ENCODE measurements at regions not wholly inside any gene's neighbourhood (a gene's known extent, or its start where the extent isn't known, plus 50 kb on each side); places are given as distances from the start of the nearest gene placed in this dataset.
"Not testable (repeated sequence)": the region's sequence is repeated elsewhere in the genome, so short reads cannot be mapped to it uniquely, and the experiment has no call there.

GRCh38 chr6:131490441-131490840 is 82.6 kb upstream of the ARG1 start:
- Mint-ChIP-seq H3K27me3 (peaks cover 12% of the 10 kb centered on the region), H3K27ac (no peak overlapping the region), H3K9me3 (ENCODE audit: insufficient read depth) (no peaks in the 10 kb centered on the region), H3K4me3 (no peak overlapping the region), H3K4me1 (no peaks in the 10 kb centered on the region)
- 75% methylated on average over 1 of the region's 3 CpGs for WGBS (ENCODE audit: insufficient coverage)
- ChIA-PET POLR2A (no interaction called here), CTCF (no interaction called here)
- no peaks in the 10 kb centered on the region for H3K9me3 ChIP-seq (ENCODE audit: control extremely low read depth in 1 of 3, control insufficient read depth in 2 of 3, insufficient read depth in 1 of 3, low read length in 2 of 3)
- intact Hi-C loops (cut with micrococcal nuclease), result no loop called here
- H3K9ac ChIP-seq (ENCODE audit: low read length), result no peak overlapping the region
- H3K36me3 ChIP-seq (replicated peaks in 1 of 2; ENCODE audit: control extremely low read depth in 1 of 2, control insufficient read depth in 1 of 2, extremely low read depth in 1 of 2, insufficient read depth in 2 of 2, low read length in 1 of 2), result no peaks in the 10 kb centered on the region
- no peak overlapping the region for H2AFZ ChIP-seq (ENCODE audit: insufficient read depth, low read depth, low read length, poor library complexity, severe bottlenecking)
- H3K27me3 ChIP-seq (replicated peaks in 1 of 4; ENCODE audit: control extremely low read depth in 1 of 4, control insufficient read depth in 3 of 4, insufficient read depth in 4 of 4, low read length in 3 of 4), result peaks cover 0 to 5% (median 0%) of the 10 kb centered on the region in 4 experiments
- H4K20me1 ChIP-seq (ENCODE audit: control insufficient read depth, insufficient read depth, low read length, poor library complexity, severe bottlenecking), result no peaks in the 10 kb centered on the region
- DNase-seq (no peak), ATAC-seq (ENCODE audit: low read depth) (no peak)
- H3K4me1 ChIP-seq (ENCODE audit: control insufficient read depth in 2 of 2, insufficient read depth in 2 of 2, low read length in 2 of 2), result no peaks in the 10 kb centered on the region
- no peak overlapping the region for H3K4me3 ChIP-seq (ENCODE audit: control extremely low read depth in 1 of 5, extremely low read depth in 1 of 5, insufficient read depth in 1 of 5, low read depth in 2 of 5, low read length in 4 of 5)
- no peak overlapping the region for H3K4me2 ChIP-seq (replicated peaks; ENCODE audit: low read depth, low read length, poor library complexity, severe bottlenecking)
- H3K79me2 ChIP-seq (ENCODE audit: control insufficient read depth, insufficient read depth, low read length), result no peaks in the 10 kb centered on the region
- TF ChIP-seq CTCF (IDR thresholded peaks at IDR 0.05) (no peak), EZH2 (IDR thresholded peaks at IDR 0.05; ENCODE audit: borderline replicate concordance, insufficient read depth, low read depth, low read length, poor library complexity, severe bottlenecking) (no peak)
- H3K27ac ChIP-seq (ENCODE audit: low read length in 2 of 2), result no peak overlapping the region

DNA sequence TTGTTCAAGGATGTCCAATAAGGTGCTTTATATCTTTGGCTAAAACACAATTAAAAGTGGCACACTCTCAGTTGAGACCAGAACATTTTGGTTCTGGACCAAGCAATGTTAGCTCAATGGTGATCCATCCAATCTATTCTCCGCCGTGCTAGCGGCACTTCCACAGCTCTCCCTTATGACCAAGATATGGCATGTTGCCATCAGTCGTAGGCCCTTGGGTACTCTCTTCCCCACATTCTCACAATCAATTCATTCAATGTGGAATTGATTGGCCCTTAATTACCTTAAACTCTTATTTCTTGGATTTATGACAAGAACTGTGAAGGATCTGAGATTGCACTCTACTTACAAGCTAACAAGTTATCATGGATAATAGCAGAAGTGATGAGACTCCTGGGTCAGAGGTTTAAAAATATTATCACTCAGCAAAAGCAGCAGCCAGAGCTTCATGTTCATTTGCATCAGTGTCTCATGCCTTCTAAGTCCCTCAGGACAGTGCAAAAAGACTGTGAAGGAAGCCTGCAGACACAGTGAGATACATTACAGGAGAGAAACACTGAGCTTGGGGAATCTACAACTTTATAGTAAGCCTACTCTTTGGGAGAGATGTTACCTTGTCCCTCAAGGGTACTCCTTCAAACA is 80.0 kb upstream of the ARG1 start:
- Mint-ChIP-seq H3K4me1 (no peaks in the 10 kb centered on the region), H3K27ac (no peak overlapping the region), H3K27me3 (peaks cover 8% of the 10 kb centered on the region), H3K4me3 (no peak overlapping the region), H3K9me3 (ENCODE audit: insufficient read depth) (no peaks in the 10 kb centered on the region)
- no peaks in the 10 kb centered on the region for H3K36me3 ChIP-seq (replicated peaks in 1 of 2; ENCODE audit: control extremely low read depth in 1 of 2, control insufficient read depth in 1 of 2, extremely low read depth in 1 of 2, insufficient read depth in 2 of 2, low read length in 1 of 2)
- H3K27ac ChIP-seq (ENCODE audit: low read length in 2 of 2), result no peak overlapping the region
- no peak overlapping the region for H3K9ac ChIP-seq (ENCODE audit: low read length)
- intact Hi-C loops (cut with micrococcal nuclease), result no loop called here
- no peaks in the 10 kb centered on the region for H3K4me1 ChIP-seq (ENCODE audit: control insufficient read depth in 2 of 2, insufficient read depth in 2 of 2, low read length in 2 of 2)
- ChIA-PET POLR2A (no interaction called here), CTCF (interaction anchor here (0.7 kb wide), 1 partner anchor 756 kb away, joined by 3 read pairs; no protein-coding TSS in a partner anchor)
- H3K4me2 ChIP-seq (replicated peaks; ENCODE audit: low read depth, low read length, poor library complexity, severe bottlenecking), result no peak overlapping the region
- H4K20me1 ChIP-seq (ENCODE audit: control insufficient read depth, insufficient read depth, low read length, poor library complexity, severe bottlenecking), result no peaks in the 10 kb centered on the region
- no peaks in the 10 kb centered on the region for H3K27me3 ChIP-seq (replicated peaks in 1 of 4; ENCODE audit: control extremely low read depth in 1 of 4, control insufficient read depth in 3 of 4, insufficient read depth in 4 of 4, low read length in 3 of 4)
- no peaks in the 10 kb centered on the region for H3K79me2 ChIP-seq (ENCODE audit: control insufficient read depth, insufficient read depth, low read length)
- H2AFZ ChIP-seq (ENCODE audit: insufficient read depth, low read depth, low read length, poor library complexity, severe bottlenecking), result no peak overlapping the region
- no peak overlapping the region for H3K4me3 ChIP-seq (ENCODE audit: control extremely low read depth in 1 of 5, extremely low read depth in 1 of 5, insufficient read depth in 1 of 5, low read depth in 2 of 5, low read length in 4 of 5)
- TF ChIP-seq CTCF (IDR thresholded peaks at IDR 0.05), result no peak
- no peak for TF ChIP-seq EZH2 (IDR thresholded peaks at IDR 0.05; ENCODE audit: borderline replicate concordance, insufficient read depth, low read depth, low read length, poor library complexity, severe bottlenecking)
- 100% methylated on average over 4 of the region's 4 CpGs for WGBS (ENCODE audit: insufficient coverage)
- no peak for DNase-seq
- no peak for ATAC-seq (ENCODE audit: low read depth)
- no peaks in the 10 kb centered on the region for H3K9me3 ChIP-seq (ENCODE audit: control extremely low read depth in 1 of 3, control insufficient read depth in 2 of 3, insufficient read depth in 1 of 3, low read length in 2 of 3)

- CTCF ChIA-PET; H3K36me3 ChIP-seq (replicated peaks in 1 of 2; ENCODE audit: control extremely low read depth in 1 of 2, control insufficient read depth in 1 of 2, extremely low read depth in 1 of 2, insufficient read depth in 2 of 2, low read length in 1 of 2); H3K4me1 Mint-ChIP-seq; H3K9me3 Mint-ChIP-seq (ENCODE audit: insufficient read depth); H3K4me2 ChIP-seq (replicated peaks; ENCODE audit: low read depth, low read length, poor library complexity, severe bottlenecking); H3K4me3 ChIP-seq (ENCODE audit: control extremely low read depth in 1 of 5, extremely low read depth in 1 of 5, insufficient read depth in 1 of 5, low read depth in 2 of 5, low read length in 4 of 5); H3K27ac ChIP-seq (ENCODE audit: low read length in 2 of 2); H3K27ac Mint-ChIP-seq; H3K9me3 ChIP-seq (ENCODE audit: control extremely low read depth in 1 of 3, control insufficient read depth in 2 of 3, insufficient read depth in 1 of 3, low read length in 2 of 3); POLR2A ChIA-PET; H3K27me3 ChIP-seq (replicated peaks in 1 of 4; ENCODE audit: control extremely low read depth in 1 of 4, control insufficient read depth in 3 of 4, insufficient read depth in 4 of 4, low read length in 3 of 4); DNase-seq; ATAC-seq (ENCODE audit: low read depth); H3K4me1 ChIP-seq (ENCODE audit: control insufficient read depth in 2 of 2, insufficient read depth in 2 of 2, low read length in 2 of 2); H3K4me3 Mint-ChIP-seq; intact Hi-C loops (cut with micrococcal nuclease); H4K20me1 ChIP-seq (ENCODE audit: control insufficient read depth, insufficient read depth, low read length, poor library complexity, severe bottlenecking); H2AFZ ChIP-seq (ENCODE audit: insufficient read depth, low read depth, low read length, poor library complexity, severe bottlenecking); H3K79me2 ChIP-seq (ENCODE audit: control insufficient read depth, insufficient read depth, low read length); H3K27me3 Mint-ChIP-seq; H3K9ac ChIP-seq (ENCODE audit: low read length): not testable (repeated sequence)
- WGBS (ENCODE audit: insufficient coverage), result 20% methylated on average over 1 of the region's 5 CpGs
Measured at GRCh38 chr6:131504387-131504786, 68.6 kb upstream of the ARG1 start.

Data from B cell (primary cell).